Right cardiac atrium (tissue), 5 donors: ENCODE measurements at regions not wholly inside any gene's neighbourhood (a gene's known extent, or its start where the extent isn't known, plus 50 kb on each side); places are given as distances from the start of the nearest gene placed in this dataset.
A peak's percentile ranks its signal among the peaks of the same experiment; 100 is the strongest.

ENCODE experiments used
- ATAC-seq, 2 donors: fragments of 200-7000 bp; cut with Tn5 transposase; one replicate each; pipeline versions ENCODE4 v1.8.0 to v1.9.1; 2020; ENCODE audit warnings: moderate library complexity in 2 of 2, mild to moderate bottlenecking in 1 of 2
- DNase-seq, 3 donors: peaks; one replicate each; pipeline ENCODE4 v3.0.0-alpha.2; 2020
- H3K27ac ChIP-seq: one replicate; pipeline ENCODE4 v1.5.1; 2013; ENCODE audit warnings: mild to moderate bottlenecking, low read length, control low read depth, moderate library complexity
- H3K27me3 ChIP-seq: one replicate; pipeline ENCODE4 v1.6.1; 2013; ENCODE audit not compliant: control insufficient read depth, insufficient read depth
- H3K4me1 ChIP-seq: one replicate; pipeline ENCODE4 v1.6.1; 2013; ENCODE audit warnings: low read length; ENCODE audit not compliant: control insufficient read depth, insufficient read depth
- H3K4me3 ChIP-seq: one replicate; pipeline ENCODE4 v1.5.1; 2013; ENCODE audit warnings: low read length, control low read depth
- H3K9me3 ChIP-seq: one replicate; pipeline ENCODE4 v1.6.1; 2013; ENCODE audit warnings: low read length; ENCODE audit not compliant: control insufficient read depth
- WGBS: extraction: QIAGEN DNeasy Blood & Tissue Kit; methylation state at CpG from one replicate; pipeline ENCODE4 v1.1.7; 2013; 5-methylcytosine and 5-hydroxymethylcytosine counted together
- intact Hi-C, 4 donors: fragments of 100-400 bp; cut with DNase I; formaldehyde crosslinking; loops; one replicate each; pipeline versions ENCODE4 v1.11.0 to v1.14.0; 2022 to 2023
- donor health status: healthy with polysubstance abuse.
- donor health status: DM: no; HTN: yes; CAD: no.
- donor health status: DM: no; HTN: no; CAD: no.
- donor health status: DM: no; HTN: yes; CAD: no; lungs with severe emphysema.
- donor health status: DM: yes; HTN: yes; CAD: no.

DNA sequence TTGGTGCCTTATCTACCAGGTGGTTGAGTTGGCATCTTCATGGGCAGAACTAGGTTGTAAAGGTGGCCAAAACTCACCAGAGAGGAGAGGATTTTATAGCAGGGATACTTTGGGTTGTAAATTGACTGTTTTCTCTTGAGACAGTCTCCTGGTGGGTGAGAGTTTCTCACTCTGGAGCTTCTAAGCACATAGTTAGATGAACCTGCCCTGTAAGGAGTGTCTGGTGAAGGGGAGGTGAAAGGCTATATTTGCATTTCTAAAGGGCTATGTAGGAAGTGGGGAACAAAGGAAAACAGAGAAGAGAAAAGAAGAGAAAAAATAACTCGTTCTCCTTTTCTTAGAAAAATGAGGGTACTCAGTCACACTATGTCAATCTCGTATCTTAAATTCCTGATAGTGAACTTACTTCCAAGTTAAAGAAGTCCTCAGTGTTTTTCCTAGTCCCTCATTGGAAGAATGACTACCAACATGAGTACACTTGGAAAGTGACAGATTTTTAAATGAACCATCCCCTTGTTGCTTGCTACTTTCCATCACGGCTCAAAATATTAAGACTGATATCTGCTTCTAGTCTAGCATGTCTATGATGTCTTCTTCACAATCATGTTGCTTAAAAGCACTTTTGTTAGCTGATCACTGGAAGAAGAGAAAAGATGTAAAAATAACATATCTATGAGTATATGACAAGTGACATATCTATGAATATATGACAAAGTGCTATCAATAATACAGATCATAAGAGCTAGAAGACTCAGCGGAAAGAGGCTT, 113.8 kb upstream of the P2RY1 start:
- Histone ChIP-seq H3K9me3 (no peaks in the 10 kb centered on the region), H3K27me3 (no peaks in the 10 kb centered on the region), H3K4me1 (no peaks in the 10 kb centered on the region), H3K4me3 (no peak overlapping the region), H3K27ac (no peak overlapping the region)
- ATAC-seq: no peak
- intact Hi-C loops: no loop called here
- DNase-seq: no peak
- WGBS: 79% methylated on average over 4 of the region's 4 CpGs

DNA sequence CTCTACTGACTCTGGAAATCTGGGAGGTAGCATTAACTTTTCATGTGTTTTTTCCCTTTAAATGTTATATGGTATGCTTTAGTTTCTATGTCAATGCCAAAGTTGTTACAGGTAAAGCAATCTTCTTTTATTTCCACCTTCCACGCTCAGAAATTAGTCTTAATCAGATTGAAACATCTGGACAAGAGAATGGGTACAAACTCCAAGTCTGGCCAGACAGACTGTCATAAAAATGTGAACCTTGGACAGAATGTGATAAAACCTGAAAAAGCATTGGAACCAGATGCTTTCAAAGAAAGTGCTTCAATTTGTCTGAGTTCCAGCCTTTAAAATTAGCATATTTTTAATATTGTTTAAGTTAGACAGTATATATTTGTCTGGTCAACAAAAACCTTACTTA, 110.7 kb upstream of the P2RY1 start:
- no peaks in the 10 kb centered on the region for H3K27me3 ChIP-seq
- 81% methylated on average over 1 of the region's 1 CpG for WGBS
- no peak overlapping the region for H3K4me3 ChIP-seq

DNA sequence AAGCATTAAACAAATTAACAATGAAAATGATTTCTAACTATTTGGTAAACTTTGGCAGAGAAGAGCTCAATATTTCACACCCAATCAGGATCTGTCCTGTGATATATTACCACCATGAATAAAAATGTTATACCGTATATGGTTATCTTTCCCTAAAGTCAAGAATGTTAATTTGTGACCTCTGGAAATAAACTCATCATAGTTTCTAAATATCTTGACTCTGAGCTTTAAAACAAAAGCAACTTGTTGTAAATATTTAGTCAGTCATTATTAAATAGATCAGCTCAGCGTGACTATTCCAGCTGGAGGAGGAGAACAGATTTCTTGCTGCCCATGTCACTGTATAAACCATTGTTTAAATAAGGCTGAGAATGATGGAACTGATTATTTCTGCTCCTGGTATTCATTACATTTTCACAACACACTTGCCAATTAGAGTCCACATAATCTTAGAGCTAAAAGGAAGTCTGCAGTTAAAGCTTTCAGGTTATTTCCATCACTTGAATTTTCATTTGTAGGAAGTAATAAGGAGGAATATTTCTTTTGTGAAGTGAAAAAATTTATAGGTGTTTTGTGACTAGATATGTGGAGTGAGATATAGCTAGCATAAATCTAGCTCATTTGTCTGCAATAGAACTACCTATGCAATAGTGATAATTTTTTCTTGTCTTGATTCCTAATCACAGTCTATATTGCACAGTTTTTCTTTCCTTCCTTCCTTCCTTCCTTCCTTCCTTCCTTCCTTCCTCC, 106.5 kb upstream of the P2RY1 start:
- H3K4me3 ChIP-seq: no peak overlapping the region
- intact Hi-C loops: no loop called here
- no peaks in the 10 kb centered on the region for H3K9me3 ChIP-seq
- no peak overlapping the region for H3K27ac ChIP-seq
- ATAC-seq: no peak
- H3K4me1 ChIP-seq: no peaks in the 10 kb centered on the region
- WGBS: 61% methylated on average over 2 of the region's 2 CpGs
- no peaks in the 10 kb centered on the region for H3K27me3 ChIP-seq
- DNase-seq: no peak

More for the DNA sequence above, 110.7 kb upstream of the P2RY1 start:
- DNase-seq: no peak
- intact Hi-C loops: no loop called here
- ATAC-seq: no peak
- H3K27ac ChIP-seq: no peak overlapping the region
- no peaks in the 10 kb centered on the region for H3K4me1 ChIP-seq
- no peaks in the 10 kb centered on the region for H3K9me3 ChIP-seq

DNA sequence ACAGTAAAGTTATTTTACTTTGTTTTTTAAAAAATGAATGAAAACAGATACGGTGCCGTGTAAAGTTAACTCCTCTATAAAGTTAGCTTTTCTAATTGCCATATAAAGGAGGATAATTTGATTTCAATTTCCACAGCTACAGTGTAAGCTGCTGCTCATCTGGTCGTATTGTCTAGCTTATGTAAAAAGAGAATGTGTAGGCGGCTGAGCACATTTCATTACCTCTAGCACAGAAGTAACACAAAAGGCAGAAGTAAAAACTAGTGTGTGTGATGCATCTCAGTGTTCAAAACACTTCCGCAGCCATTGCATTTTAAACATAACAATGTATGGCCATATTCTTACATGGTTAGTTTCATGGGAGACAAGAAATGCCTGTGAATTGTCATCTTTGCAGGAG, 105.0 kb upstream of the P2RY1 start:
- intact Hi-C loops: no loop called here
- Histone ChIP-seq H3K9me3 (no peaks in the 10 kb centered on the region), H3K27ac (no peak overlapping the region), H3K4me3 (no peak overlapping the region), H3K4me1 (no peaks in the 10 kb centered on the region), H3K27me3 (no peaks in the 10 kb centered on the region)
- WGBS: 90% methylated on average over 5 of the region's 5 CpGs
- ATAC-seq (no peak), DNase-seq (no peak)

DNA sequence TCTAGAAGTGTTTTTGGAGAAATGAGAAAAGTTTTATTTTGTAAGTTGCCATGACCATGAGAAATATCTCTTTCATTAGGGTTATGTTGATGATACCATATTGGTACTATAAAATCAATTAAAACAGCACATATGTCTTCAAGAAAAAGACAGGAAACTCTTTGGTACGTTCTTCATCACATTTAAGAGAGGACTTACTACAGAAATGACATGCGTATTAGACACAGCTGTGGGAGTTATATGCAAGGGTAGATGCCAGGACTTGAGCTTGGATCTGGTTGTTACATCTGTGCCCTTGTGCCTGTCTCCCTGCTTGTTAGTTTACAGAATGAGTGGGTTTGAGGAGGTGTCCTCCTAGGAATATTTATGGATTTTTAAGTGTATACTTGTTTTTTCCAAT, 103.4 kb upstream of the P2RY1 start:
- Histone ChIP-seq H3K4me1 (no peaks in the 10 kb centered on the region), H3K9me3 (no peaks in the 10 kb centered on the region), H3K27me3 (no peaks in the 10 kb centered on the region), H3K4me3 (no peak overlapping the region), H3K27ac (no peak overlapping the region)
- ATAC-seq (no peak), DNase-seq (no peak)
- WGBS: 89% methylated on average over 2 of the region's 2 CpGs
- intact Hi-C loops: no loop called here

DNA sequence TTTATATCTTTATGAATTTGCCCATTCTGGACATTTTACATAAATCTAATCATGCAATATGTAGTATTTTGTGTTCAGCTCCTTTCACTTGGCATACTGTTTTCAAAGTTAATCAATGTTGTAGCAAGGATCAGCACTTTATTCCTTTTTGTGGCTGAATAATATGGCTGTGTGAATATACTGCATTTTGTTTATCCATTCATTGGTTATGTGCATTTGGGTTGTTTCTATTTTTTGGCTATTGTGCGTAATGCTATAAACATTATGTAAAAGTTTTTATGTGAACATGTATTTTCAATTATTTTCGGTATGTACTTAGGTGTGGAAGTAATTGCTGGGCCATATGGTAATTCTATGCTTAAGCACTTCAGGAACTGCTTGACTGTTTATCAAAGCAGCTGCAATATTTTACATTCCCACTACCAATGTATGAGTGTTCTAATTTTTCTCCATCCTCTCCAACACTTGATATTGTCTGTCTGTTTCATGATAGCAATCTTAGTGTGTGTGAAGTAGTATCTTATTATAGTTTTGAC, 101.3 kb upstream of the P2RY1 start:
- DNase-seq: no peak
- H3K27me3 ChIP-seq: no peaks in the 10 kb centered on the region
- no peak overlapping the region for H3K4me3 ChIP-seq
- no peak for ATAC-seq
- H3K27ac ChIP-seq: no peak overlapping the region
- 93% methylated on average over 2 of the region's 2 CpGs for WGBS
- no peaks in the 10 kb centered on the region for H3K9me3 ChIP-seq
- no peaks in the 10 kb centered on the region for H3K4me1 ChIP-seq
- intact Hi-C loops: no loop called here

DNA sequence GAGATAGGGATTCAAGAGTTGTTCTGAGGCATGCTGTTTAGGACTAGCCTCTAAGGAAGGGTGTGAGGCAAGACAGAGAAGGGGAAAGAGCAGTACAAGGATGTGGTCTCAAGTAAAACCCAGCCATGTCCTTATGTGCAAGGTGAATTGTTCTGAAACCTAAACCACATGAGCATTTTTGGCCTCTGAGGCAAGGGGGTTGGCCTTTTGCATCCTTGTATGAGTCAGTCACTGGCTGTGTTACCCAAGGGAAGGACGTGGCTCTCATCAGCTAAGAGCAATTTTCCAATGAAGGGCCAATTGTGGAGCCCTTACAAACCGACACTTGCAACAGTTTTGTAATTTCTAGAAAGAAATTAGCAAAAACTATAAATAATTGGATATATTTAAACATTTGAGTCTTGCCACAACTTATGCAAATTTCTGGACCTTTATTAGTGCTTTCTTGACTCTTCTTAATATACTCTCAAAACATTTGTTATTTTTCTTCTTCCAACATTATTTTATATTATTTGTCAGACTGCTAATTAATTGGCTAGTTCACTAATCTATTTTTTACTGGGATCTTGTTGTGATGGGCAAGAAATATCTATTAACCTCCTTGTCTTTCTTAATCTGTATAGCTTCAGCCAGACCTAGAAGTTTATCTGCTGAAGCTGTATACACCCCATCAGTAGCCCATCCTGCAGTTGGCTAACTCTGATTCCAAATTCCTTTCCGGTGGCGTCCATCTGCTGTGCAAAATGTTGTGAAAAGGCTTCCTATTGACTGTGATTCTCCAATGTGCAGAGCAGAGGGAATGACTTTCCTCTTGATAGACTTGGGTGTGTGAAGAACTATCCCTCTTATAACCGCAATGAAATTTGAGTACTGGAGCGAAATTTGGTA, 97.7 kb upstream of the P2RY1 start:
- DNase-seq (peak in 2 of 3 donors; percentile 24 to 27), ATAC-seq (peak in 1 of 2 donors; percentile 49)
- Histone ChIP-seq H3K4me3 (no peak overlapping the region), H3K4me1 (no peaks in the 10 kb centered on the region), H3K9me3 (no peaks in the 10 kb centered on the region), H3K27me3 (no peaks in the 10 kb centered on the region), H3K27ac (no peak overlapping the region)
- intact Hi-C loops: no loop called here
- WGBS: 61% methylated on average over 6 of the region's 6 CpGs

DNA sequence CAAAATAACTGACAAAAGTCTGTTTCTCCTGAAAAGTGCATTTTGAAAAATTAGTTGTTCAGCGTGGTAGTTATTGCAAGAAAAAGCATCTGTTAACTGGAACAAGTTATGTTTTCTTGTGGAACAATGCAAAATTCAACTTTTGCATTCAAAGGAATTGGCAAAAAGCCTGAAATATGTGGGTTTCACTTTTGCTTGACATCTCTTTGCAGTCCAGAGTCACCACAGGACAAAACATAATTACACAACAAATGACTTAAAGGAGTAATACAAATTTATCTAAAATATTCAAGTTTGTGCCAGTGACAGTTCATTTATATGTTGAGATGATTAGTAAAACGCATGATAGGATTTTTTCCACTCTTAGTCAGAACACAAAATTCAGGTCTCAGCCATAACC, 96.3 kb upstream of the P2RY1 start:
- H3K4me1 ChIP-seq: no peaks in the 10 kb centered on the region
- DNase-seq (no peak), ATAC-seq (peak in 1 of 2 donors; percentile 29)
- no peaks in the 10 kb centered on the region for H3K9me3 ChIP-seq
- WGBS: 27% methylated on average over 2 of the region's 2 CpGs
- H3K27ac ChIP-seq: no peak overlapping the region
- no peaks in the 10 kb centered on the region for H3K27me3 ChIP-seq
- H3K4me3 ChIP-seq: no peak overlapping the region
- intact Hi-C loops: no loop called here

DNA sequence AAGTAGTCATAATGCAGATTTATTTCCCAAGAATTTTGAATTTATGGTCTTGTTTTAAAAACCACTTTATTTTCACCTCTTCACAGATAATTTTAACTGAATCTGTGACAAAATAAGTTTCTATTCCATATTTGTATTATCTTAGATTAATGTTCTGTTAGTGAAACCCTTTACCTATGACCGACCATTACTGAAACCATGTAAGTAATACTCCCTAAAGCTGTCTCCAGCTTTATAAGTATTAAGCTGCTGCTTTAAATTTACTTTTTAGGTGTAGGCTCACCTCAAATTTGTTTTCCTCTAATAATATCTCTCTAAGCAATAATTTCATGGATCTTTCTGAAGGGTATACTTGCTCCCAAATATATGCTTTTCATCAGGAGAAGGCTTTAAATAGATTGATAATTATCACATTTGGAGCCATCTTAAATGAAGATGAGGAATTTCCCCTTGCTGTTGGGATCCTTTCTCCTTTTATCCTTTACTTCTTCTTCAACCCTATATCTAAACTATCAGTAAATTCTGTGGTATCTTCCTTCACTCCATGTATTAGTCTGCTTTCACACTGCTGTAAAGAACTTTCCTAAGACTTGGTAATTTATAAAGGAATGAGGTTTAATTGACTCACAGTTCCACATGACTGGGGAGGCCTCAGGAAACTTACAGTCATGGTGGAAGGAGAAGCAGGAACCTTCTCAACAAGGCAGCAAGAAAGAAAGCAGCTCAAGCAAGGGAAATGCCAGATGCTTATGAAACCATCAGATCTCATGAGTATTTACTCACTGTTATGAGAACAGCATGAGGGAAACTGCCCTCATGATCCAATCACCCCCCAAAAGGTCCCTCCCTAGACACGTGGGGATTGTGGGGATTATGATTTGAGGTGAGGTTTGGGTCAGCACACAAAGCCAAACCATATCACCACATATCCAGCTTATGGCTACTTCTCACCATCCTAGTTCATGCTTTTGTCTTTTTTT, 92.3 kb upstream of the P2RY1 start:
- intact Hi-C loops: no loop called here
- no peak overlapping the region for H3K27ac ChIP-seq
- no peaks in the 10 kb centered on the region for H3K4me1 ChIP-seq
- ATAC-seq (no peak), DNase-seq (no peak)
- whole genome bisulfite sequencing: 80% methylated on average over 2 of the region's 2 CpGs
- H3K27me3 ChIP-seq: no peaks in the 10 kb centered on the region
- no peaks in the 10 kb centered on the region for H3K9me3 ChIP-seq
- H3K4me3 ChIP-seq: no peak overlapping the region

DNA sequence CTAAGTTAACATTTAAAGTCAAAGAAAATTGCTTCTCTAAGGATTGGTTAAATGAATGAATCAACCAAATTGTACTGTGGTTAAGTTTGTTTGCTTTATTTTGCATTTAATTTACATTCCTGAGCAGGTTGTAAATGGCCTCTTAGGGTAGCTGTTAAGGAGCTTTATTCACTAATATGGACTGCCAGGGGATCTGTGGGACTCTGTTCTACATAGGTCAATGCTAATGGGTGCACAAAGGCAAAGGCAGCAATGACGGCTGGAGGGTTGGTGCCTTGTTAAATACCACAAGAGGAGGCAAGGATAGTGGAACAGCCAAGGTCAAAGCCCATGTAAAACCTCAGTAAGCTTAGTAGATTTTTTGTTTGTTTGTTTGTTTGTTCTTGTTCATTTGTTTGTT, 89.3 kb upstream of the P2RY1 start:
- Histone ChIP-seq H3K4me3 (no peak overlapping the region), H3K27me3 (no peaks in the 10 kb centered on the region), H3K9me3 (no peaks in the 10 kb centered on the region), H3K4me1 (no peaks in the 10 kb centered on the region), H3K27ac (no peak overlapping the region)
- 79% methylated on average over 1 of the region's 1 CpG for WGBS
- ATAC-seq: no peak
- no peak for DNase-seq
- intact Hi-C loops: no loop called here
